Upper lobe of right lung (tissue), 1 donor: ENCODE measurements at regions not wholly inside any gene's neighbourhood (a gene's known extent, or its start where the extent isn't known, plus 50 kb on each side); places are given as distances from the start of the nearest gene placed in this dataset.

Source experiments
- ATAC-seq: fragments of 200-7000 bp; cut with Tn5 transposase; one replicate; pipeline ENCODE4 v1.9.1; 2020; ENCODE audit warnings: mild to moderate bottlenecking, moderate library complexity
- DNase-seq: peaks from one replicate; pipeline ENCODE4 v3.0.0-alpha.2; 2020
- H3K27ac ChIP-seq: fragments of 200-600 bp; one replicate; pipeline ENCODE4 v1.8.0; 2022
- H3K27me3 ChIP-seq: fragments of 200-600 bp; one replicate; pipeline ENCODE4 v1.8.0; 2022; ENCODE audit warnings: mild to moderate bottlenecking
- H3K36me3 ChIP-seq: fragments of 200-600 bp; one replicate; pipeline ENCODE4 v1.8.0; 2022
- H3K4me1 ChIP-seq: fragments of 200-600 bp; one replicate; pipeline ENCODE4 v1.8.0; 2022
- H3K4me3 ChIP-seq: fragments of 200-600 bp; one replicate; pipeline ENCODE4 v1.8.0; 2022; ENCODE audit warnings: mild to moderate bottlenecking
- H3K9me3 ChIP-seq: fragments of 200-600 bp; one replicate; pipeline ENCODE4 v1.8.0; 2022
- CTCF ChIP-seq: fragments of 200-600 bp; IDR thresholded peaks from one replicate; pipeline ENCODE4 v1.8.0; 2022; ENCODE audit warnings: antibody characterized with exemption
- intact Hi-C: fragments of 100-400 bp; cut with DNase I; formaldehyde crosslinking; loops from one replicate; pipeline ENCODE4 v1.11.0; 2022
- donor health status: DM: no; HTN: yes; CAD: no; lungs with severe emphysema.

- no peak for TF ChIP-seq CTCF
- DNase-seq = no peak
- Histone ChIP-seq H3K27me3 (no peaks in the 10 kb centered on the region), H3K36me3 (no peaks in the 10 kb centered on the region), H3K4me1 (peaks cover 29% of the 10 kb centered on the region), H3K4me3 (no peak overlapping the region), H3K27ac (peak overlapping the region; percentile 32), H3K9me3 (no peaks in the 10 kb centered on the region)
- ATAC-seq = peak; percentile 74
- intact Hi-C loops = no loop called here
These were observed 66.1 kb upstream of the SMOX start for GRCh38 chr20:4082406-4083097.

- no peaks in the 10 kb centered on the region for H3K27me3 ChIP-seq
- TF ChIP-seq CTCF = no peak
- H3K36me3 ChIP-seq = no peaks in the 10 kb centered on the region
- no peak for DNase-seq
- H3K4me3 ChIP-seq = no peak overlapping the region
- intact Hi-C loops = no loop called here
- no peaks in the 10 kb centered on the region for H3K9me3 ChIP-seq
- H3K4me1 ChIP-seq = peaks cover 29% of the 10 kb centered on the region
- ATAC-seq = no peak
- no peak overlapping the region for H3K27ac ChIP-seq
These were observed 66.1 kb upstream of the RNF24 start for GRCh38 chr20:4081421-4081820.

DNA sequence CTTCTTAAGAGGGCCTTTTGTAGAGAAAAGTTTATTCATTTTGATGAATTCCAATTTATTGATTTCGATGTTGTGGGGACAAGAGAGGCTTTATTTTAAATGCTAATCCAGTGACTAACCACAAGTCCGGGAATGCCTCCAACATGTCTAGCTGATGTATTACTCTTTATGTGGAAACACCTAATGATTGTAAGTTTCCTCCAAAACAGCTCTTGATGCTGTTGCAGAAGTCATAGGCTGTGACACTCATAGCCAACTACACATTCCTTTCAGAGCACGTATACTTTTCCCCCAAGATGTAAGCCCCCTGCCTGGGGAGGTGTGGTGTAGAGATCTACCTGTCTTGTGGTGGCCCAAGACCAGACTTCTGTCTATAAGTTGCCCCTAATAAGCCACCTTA lies 61.3 kb upstream of the RNF24 start:
- Histone ChIP-seq H3K4me1 (peaks cover 1% of the 10 kb centered on the region), H3K36me3 (no peaks in the 10 kb centered on the region), H3K4me3 (no peak overlapping the region), H3K9me3 (no peaks in the 10 kb centered on the region), H3K27ac (no peak overlapping the region), H3K27me3 (no peaks in the 10 kb centered on the region)
- intact Hi-C loops = loop anchor here (10.0 kb wide), 1 partner anchor 192 kb away; the partner anchor contains the start of gene PANK2
- no peak for DNase-seq
- TF ChIP-seq CTCF = no peak
- no peak for ATAC-seq

GRCh38 chr20:4076033-4076432 lies 60.7 kb upstream of the RNF24 start:
- no peaks in the 10 kb centered on the region for H3K4me1 ChIP-seq
- no peak for DNase-seq
- intact Hi-C loops = loop anchor here (10.0 kb wide), 1 partner anchor 191 kb away; the partner anchor contains the start of gene PANK2
- TF ChIP-seq CTCF = no peak
- no peaks in the 10 kb centered on the region for H3K27me3 ChIP-seq
- no peaks in the 10 kb centered on the region for H3K9me3 ChIP-seq
- no peaks in the 10 kb centered on the region for H3K36me3 ChIP-seq
- no peak for ATAC-seq
- H3K4me3 ChIP-seq = no peak overlapping the region
- no peak overlapping the region for H3K27ac ChIP-seq

GRCh38 chr20:4074877-4075455 lies 59.6 kb upstream of the RNF24 start:
- no peak for DNase-seq
- no peaks in the 10 kb centered on the region for H3K27me3 ChIP-seq
- H3K4me1 ChIP-seq = no peaks in the 10 kb centered on the region
- no peaks in the 10 kb centered on the region for H3K9me3 ChIP-seq
- ATAC-seq = peak; percentile 42
- no peak overlapping the region for H3K27ac ChIP-seq
- H3K36me3 ChIP-seq = no peaks in the 10 kb centered on the region
- H3K4me3 ChIP-seq = no peak overlapping the region
- TF ChIP-seq CTCF = no peak
- intact Hi-C loops = loop anchor here (10.0 kb wide), 1 partner anchor 190 kb away; the partner anchor contains the start of gene PANK2
